IMR-90 (cell line): ENCODE measurements at regions not wholly inside any gene's neighbourhood (a gene's known extent, or its start where the extent isn't known, plus 50 kb on each side); places are given as distances from the start of the nearest gene placed in this dataset.

Source experiments
- ATAC-seq: fragments of 200-7000 bp; cut with Tn5 transposase; 2 replicates; pipeline ENCODE4 v1.9.1; 2020; ENCODE audit warnings: low read depth, mild to moderate bottlenecking, moderate library complexity
- BruUV-seq: library from RNA; stranded (reverse); fragments of 400-500 nt; replicated peaks from 2 replicates; lab custom pipeline; 2021; lab: Mats Ljungman, UMichigan
- CTCF ChIA-PET: fragments of 300-600 bp; formaldehyde crosslinking; extraction: SDS; loops from one replicate; lab custom pipeline; 2021; ENCODE audit warnings: antibody characterized with exemption; lab: Yijun Ruan, JAX
- POLR2A ChIA-PET: fragments of 300-600 bp; sonication (Branson Sonifier 250); formaldehyde crosslinking; loops from one replicate; lab custom pipeline; 2022; ENCODE audit warnings: antibody characterized with exemption; ENCODE audit not compliant: unreplicated experiment; lab: Charles Lee
- DNase-seq: peaks from one replicate; pipeline ENCODE4 v3.0.0; 2013
- H2AFZ ChIP-seq: replicated peaks from 2 replicates; pipeline ENCODE3; 2013; ENCODE audit warnings: low read length, mild to moderate bottlenecking; ENCODE audit not compliant: poor library complexity
- H2AK5ac ChIP-seq: 2 replicates; pipeline ENCODE4 v1.6.1; 2013; ENCODE audit warnings: low read depth, low read length, inconsistent platforms
- H2AK9ac ChIP-seq: replicated peaks from 2 replicates; pipeline ENCODE3; 2013; ENCODE audit warnings: mild to moderate bottlenecking, low read depth, low read length, moderate library complexity; ENCODE audit not compliant: poor library complexity
- H2BK120ac ChIP-seq: 2 replicates; pipeline ENCODE4 v1.6.1; 2013; ENCODE audit warnings: low read depth, low read length, inconsistent platforms
- H2BK15ac ChIP-seq: 3 replicates; pipeline ENCODE4 v1.6.1; 2013; ENCODE audit warnings: low read depth, low read length, inconsistent platforms
- H2BK20ac ChIP-seq: 2 replicates; pipeline ENCODE4 v1.6.1; 2013; ENCODE audit warnings: low read depth, mild to moderate bottlenecking, inconsistent platforms, low read length, moderate library complexity
- H2BK5ac ChIP-seq: 2 replicates; pipeline ENCODE4 v1.6.1; 2013; ENCODE audit warnings: mild to moderate bottlenecking, low read depth, low read length, inconsistent platforms; ENCODE audit not compliant: poor library complexity, severe bottlenecking
- H3K14ac ChIP-seq: replicated peaks from 2 replicates; pipeline ENCODE4 v1.6.1; 2013; ENCODE audit warnings: low read depth, low read length, inconsistent platforms
- H3K18ac ChIP-seq: 2 replicates; pipeline ENCODE4 v1.6.1; 2013; ENCODE audit warnings: low read depth, low read length, control low read depth
- H3K23ac ChIP-seq: 2 replicates; pipeline ENCODE4 v1.6.1; 2013; ENCODE audit warnings: low read depth, low read length, inconsistent platforms
- H3K27ac ChIP-seq: 2 replicates; pipeline ENCODE4 v1.5.1; 2013; ENCODE audit warnings: mild to moderate bottlenecking, control low read depth, low read length; ENCODE audit not compliant: insufficient read depth
- H3K27me3 ChIP-seq: 2 replicates; pipeline ENCODE4 v1.6.1; 2013; ENCODE audit warnings: low read length; ENCODE audit not compliant: control insufficient read depth, insufficient read depth
- H3K36me3 ChIP-seq: 2 replicates; pipeline ENCODE4 v1.6.1; 2013; ENCODE audit warnings: low read length, mixed read lengths; ENCODE audit not compliant: control insufficient read depth, insufficient read depth
- H3K4ac ChIP-seq: 2 replicates; pipeline ENCODE4 v1.6.1; 2013; ENCODE audit warnings: low read depth, low read length, inconsistent platforms
- H3K4me1 ChIP-seq: 2 replicates; pipeline ENCODE4 v1.6.1; 2013; ENCODE audit warnings: low read length, mixed read lengths; ENCODE audit not compliant: control insufficient read depth, insufficient read depth
- H3K4me2 ChIP-seq: 2 replicates; pipeline ENCODE4 v1.6.1; 2013; ENCODE audit warnings: low read depth, mild to moderate bottlenecking, control low read depth, low read length, moderate library complexity
- H3K4me3 ChIP-seq: 2 replicates; pipeline ENCODE4 v1.5.1; 2013; ENCODE audit warnings: low read depth, mild to moderate bottlenecking, control low read depth, low read length, moderate library complexity; ENCODE audit not compliant: insufficient read depth
- H3K56ac ChIP-seq: 2 replicates; pipeline ENCODE4 v1.6.1; 2013; ENCODE audit warnings: low read length, inconsistent platforms; ENCODE audit not compliant: insufficient read depth; ENCODE audit errors: extremely low read depth
- H3K79me1 ChIP-seq, 2 experiments: 2 replicates each; pipeline ENCODE4 v1.6.1; 2013; ENCODE audit warnings: low read length in 2 of 2, inconsistent platforms in 1 of 2, low read depth in 1 of 2
- H3K9ac ChIP-seq: 2 replicates; pipeline ENCODE4 v1.6.1; 2013; ENCODE audit warnings: low read depth, low read length, control low read depth
- H3K9me1 ChIP-seq: 2 replicates; pipeline ENCODE4 v1.6.1; 2013; ENCODE audit warnings: low read length, inconsistent platforms; ENCODE audit not compliant: insufficient read depth
- H3K9me3 ChIP-seq: 2 replicates; pipeline ENCODE4 v1.6.1; 2013; ENCODE audit warnings: low read length; ENCODE audit not compliant: control insufficient read depth, insufficient read depth
- H4K20me1 ChIP-seq: 2 replicates; pipeline ENCODE4 v1.6.1; 2013; ENCODE audit warnings: low read length, inconsistent platforms; ENCODE audit not compliant: insufficient read depth
- H4K5ac ChIP-seq: 2 replicates; pipeline ENCODE4 v1.6.1; 2013; ENCODE audit warnings: mild to moderate bottlenecking, low read depth, low read length, control low read depth
- H4K8ac ChIP-seq, 2 experiments: 2 replicates each; pipeline ENCODE4 v1.6.1; 2013; ENCODE audit warnings: low read depth in 2 of 2, low read length in 2 of 2, control low read depth in 1 of 2, inconsistent platforms in 1 of 2
- H4K91ac ChIP-seq: 2 replicates; pipeline ENCODE4 v1.6.1; 2013; ENCODE audit warnings: low read depth, low read length, inconsistent platforms; ENCODE audit not compliant: insufficient read depth
- CHD1 ChIP-seq: IDR thresholded peaks from 2 replicates; pipeline ENCODE4 v1.6.1; 2012; ENCODE audit warnings: low read depth, low read length, improper control_type of control experiment
- CTCF ChIP-seq: conservative IDR thresholded peaks from 2 replicates; pipeline ENCODE4 v1.5.1; 2012; ENCODE audit warnings: mild to moderate bottlenecking, low read depth, low read length, improper control_type of control experiment
- ELK1 ChIP-seq: fragments of 150-350 bp; IDR thresholded peaks from 2 replicates; pipeline ENCODE4 v1.6.1; 2016; ENCODE audit warnings: low read depth, mild to moderate bottlenecking, low read length, moderate library complexity, borderline replicate concordance
- FOS ChIP-seq: fragments of 150-350 bp; IDR thresholded peaks from 2 replicates; pipeline ENCODE4 v1.6.1; 2016; ENCODE audit warnings: low read depth, low read length
- MAZ ChIP-seq: IDR thresholded peaks from 2 replicates; pipeline ENCODE4 v1.6.1; 2012; ENCODE audit warnings: low read depth, mild to moderate bottlenecking, low read length, improper control_type of control experiment, moderate library complexity, borderline replicate concordance
- MXI1 ChIP-seq: IDR thresholded peaks from 2 replicates; pipeline ENCODE4 v1.6.1; 2012; ENCODE audit warnings: low read depth, mild to moderate bottlenecking, low read length, moderate library complexity, borderline replicate concordance
- NFE2L2 ChIP-seq: fragments of 150-350 bp; IDR thresholded peaks from 2 replicates; pipeline ENCODE4 v1.6.1; 2016; ENCODE audit warnings: low read depth, mild to moderate bottlenecking, low read length
- POLR2A ChIP-seq: IDR thresholded peaks from 2 replicates; pipeline ENCODE4 v1.6.1; 2012; ENCODE audit warnings: mild to moderate bottlenecking, low read depth, low read length
- WGBS, 2 experiments: methylation state at CpG; one replicate each; pipeline versions ENCODE4 v1.1.5 to v1.1.7; 2013; ENCODE audit warnings: missing lambda C conversion rate in 2 of 2; ENCODE audit not compliant: insufficient read length in 1 of 2; ENCODE audit errors: extremely low coverage in 2 of 2; 5-methylcytosine and 5-hydroxymethylcytosine counted together
- dilution Hi-C: fragments of 300-500 bp; cut with HindIII; formaldehyde crosslinking; loops from one replicate; pipeline ENCODE4 v1.14.3; 2018; ENCODE audit warnings: low sequenced_read_pairs; ENCODE audit not compliant: unreplicated experiment
- in situ Hi-C: fragments of 300-500 bp; cut with MboI; formaldehyde crosslinking; loops from 3 replicates; pipeline ENCODE4 v1.14.3; 2019; ENCODE audit warnings: low sequenced_read_pairs, inconsistent platforms, mixed read lengths
- intact Hi-C: fragments of 100-400 bp; cut with micrococcal nuclease; formaldehyde crosslinking; loops from 2 replicates; pipeline ENCODE4 v1.10.0; 2022
- TF ChIP-seq, protein P1 (sequence below): fragments of 150-350 bp; IDR thresholded peaks from 2 replicates; pipeline ENCODE4 v1.6.1; 2017; ENCODE audit warnings: mild to moderate bottlenecking, antibody characterized with exemption, low read length, low read depth

- H3K27ac ChIP-seq = no peak overlapping the region
- no peak overlapping the region for H2BK5ac ChIP-seq
- H3K79me1 ChIP-seq = no peaks in the 10 kb centered on the region
- no peak overlapping the region for H4K8ac ChIP-seq
- intact Hi-C loops (no loop called here), dilution Hi-C loops (no loop called here), in situ Hi-C loops (no loop called here)
- H3K4ac ChIP-seq = no peak overlapping the region
- BruUV-seq = no TSS peak
- peaks cover 1% of the 10 kb centered on the region; the same call in 1 of the 2 replicates for H3K4me1 ChIP-seq
- no peak overlapping the region for H2AK5ac ChIP-seq
- H4K20me1 ChIP-seq = no peaks in the 10 kb centered on the region
- ChIA-PET CTCF (no interaction called here), POLR2A (no interaction called here)
- H3K36me3 ChIP-seq = no peaks in the 10 kb centered on the region
- no peak overlapping the region for H4K91ac ChIP-seq
- no peak overlapping the region for H3K18ac ChIP-seq
- H3K4me3 ChIP-seq = no peak overlapping the region
- 20% methylated on average over 1 of the region's 6 CpGs; no CpG with 5 or more reads in 1 of the 2 experiments for WGBS, 2 experiments
- DNase-seq (no peak), ATAC-seq (no peak)
- H3K56ac ChIP-seq = no peak overlapping the region
- no peak overlapping the region for H2BK120ac ChIP-seq
- no peak overlapping the region for H3K9ac ChIP-seq
- no peak overlapping the region for H3K23ac ChIP-seq
- H3K4me2 ChIP-seq = no peak overlapping the region
- no peak overlapping the region for H3K14ac ChIP-seq
- TF ChIP-seq POLR2A (no peak), ELK1 (no peak), CTCF (no peak), FOS (no peak), MAZ (no peak), MXI1 (no peak), CHD1 (no peak), NFE2L2 (no peak)
- TF ChIP-seq, protein P1, sequence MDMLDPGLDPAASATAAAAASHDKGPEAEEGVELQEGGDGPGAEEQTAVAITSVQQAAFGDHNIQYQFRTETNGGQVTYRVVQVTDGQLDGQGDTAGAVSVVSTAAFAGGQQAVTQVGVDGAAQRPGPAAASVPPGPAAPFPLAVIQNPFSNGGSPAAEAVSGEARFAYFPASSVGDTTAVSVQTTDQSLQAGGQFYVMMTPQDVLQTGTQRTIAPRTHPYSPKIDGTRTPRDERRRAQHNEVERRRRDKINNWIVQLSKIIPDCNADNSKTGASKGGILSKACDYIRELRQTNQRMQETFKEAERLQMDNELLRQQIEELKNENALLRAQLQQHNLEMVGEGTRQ = no peak
- no peak overlapping the region for H2AFZ ChIP-seq
- H3K9me1 ChIP-seq = no peaks in the 10 kb centered on the region
- no peak overlapping the region for H4K5ac ChIP-seq
- no peak overlapping the region for H2BK20ac ChIP-seq
- no peak overlapping the region for H2BK15ac ChIP-seq
- H3K9me3 ChIP-seq = no peaks in the 10 kb centered on the region
- H2AK9ac ChIP-seq = no peak overlapping the region
- peaks cover 6% of the 10 kb centered on the region for H3K27me3 ChIP-seq
These were observed 253.4 kb downstream of the RHOU start for GRCh38 chr1:228988664-228989063.
